Vagina (tissue), 2 donors: ENCODE measurements at regions not wholly inside any gene's neighbourhood (a gene's known extent, or its start where the extent isn't known, plus 50 kb on each side); places are given as distances from the start of the nearest gene placed in this dataset.

Experiments
- POLR2AphosphoS5 ChIP-seq, 2 donors: sonication (generic); formaldehyde crosslinking; IDR thresholded peaks; one replicate each; pipeline ENCODE4 v1.9.0; 2017; ENCODE audit warnings: antibody characterized with exemption in 2 of 2, mild to moderate bottlenecking in 2 of 2, low read depth in 1 of 2; ENCODE audit not compliant: insufficient read depth in 1 of 2
- TF ChIP-seq, protein P1 (sequence below), 3 experiments: fragments of 450-650 bp in 2 of 3; fragments of 200-600 bp in 1 of 3; sonication (generic) in 1 of 3; IDR thresholded peaks; one replicate each; pipeline ENCODE4 v1.5.1; 2017 to 2019; ENCODE audit warnings: antibody characterized with exemption in 3 of 3, mild to moderate bottlenecking in 2 of 3, moderate library complexity in 2 of 3

DNA sequence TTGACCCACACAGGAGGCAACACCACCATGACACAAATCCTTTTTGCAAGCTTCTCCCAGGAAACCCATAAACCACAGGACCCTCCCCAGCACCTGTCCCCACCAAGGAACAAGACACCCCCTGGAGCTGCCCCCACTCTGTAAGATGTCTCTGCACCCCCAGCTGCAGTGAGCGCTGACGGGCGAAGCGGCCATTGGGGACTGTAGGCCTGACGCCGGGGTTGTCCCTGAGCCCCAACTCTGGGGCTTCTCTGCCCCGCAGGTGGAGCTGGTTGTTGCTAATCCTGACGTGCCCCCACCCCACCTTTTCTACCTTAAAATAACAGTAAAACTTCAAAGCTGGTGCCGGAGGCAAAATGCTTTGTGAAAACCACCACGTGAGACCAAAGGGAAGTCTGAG lies 94.7 kb upstream of the PPP2R2D start:
- TF ChIP-seq, protein P1, sequence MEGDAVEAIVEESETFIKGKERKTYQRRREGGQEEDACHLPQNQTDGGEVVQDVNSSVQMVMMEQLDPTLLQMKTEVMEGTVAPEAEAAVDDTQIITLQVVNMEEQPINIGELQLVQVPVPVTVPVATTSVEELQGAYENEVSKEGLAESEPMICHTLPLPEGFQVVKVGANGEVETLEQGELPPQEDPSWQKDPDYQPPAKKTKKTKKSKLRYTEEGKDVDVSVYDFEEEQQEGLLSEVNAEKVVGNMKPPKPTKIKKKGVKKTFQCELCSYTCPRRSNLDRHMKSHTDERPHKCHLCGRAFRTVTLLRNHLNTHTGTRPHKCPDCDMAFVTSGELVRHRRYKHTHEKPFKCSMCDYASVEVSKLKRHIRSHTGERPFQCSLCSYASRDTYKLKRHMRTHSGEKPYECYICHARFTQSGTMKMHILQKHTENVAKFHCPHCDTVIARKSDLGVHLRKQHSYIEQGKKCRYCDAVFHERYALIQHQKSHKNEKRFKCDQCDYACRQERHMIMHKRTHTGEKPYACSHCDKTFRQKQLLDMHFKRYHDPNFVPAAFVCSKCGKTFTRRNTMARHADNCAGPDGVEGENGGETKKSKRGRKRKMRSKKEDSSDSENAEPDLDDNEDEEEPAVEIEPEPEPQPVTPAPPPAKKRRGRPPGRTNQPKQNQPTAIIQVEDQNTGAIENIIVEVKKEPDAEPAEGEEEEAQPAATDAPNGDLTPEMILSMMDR (IDR thresholded peaks at IDR 0.05) = no peak
- TF ChIP-seq POLR2AphosphoS5 (IDR thresholded peaks at IDR 0.05; ENCODE audit: insufficient read depth in 1 of 2, low read depth in 1 of 2) = no peak
